Upper lobe of left lung (tissue), 4 donors: ENCODE measurements at regions not wholly inside any gene's neighbourhood (a gene's known extent, or its start where the extent isn't known, plus 50 kb on each side); places are given as distances from the start of the nearest gene placed in this dataset.

Experiments
- CTCF ChIP-seq, 6 experiments: fragments of 450-650 bp in 4 of 6; fragments of 200-600 bp in 2 of 6; sonication (generic) in 2 of 6; IDR thresholded peaks; one replicate each; pipeline ENCODE4 v1.5.1; 2016 to 2019; ENCODE audit warnings: antibody characterized with exemption in 6 of 6
- POLR2AphosphoS5 ChIP-seq, 2 donors: sonication (generic); formaldehyde crosslinking; IDR thresholded peaks; one replicate each; pipeline ENCODE4 v1.5.1; 2017; ENCODE audit warnings: antibody characterized with exemption in 2 of 2

- TF ChIP-seq CTCF (IDR thresholded peaks at IDR 0.05) (no peak), POLR2AphosphoS5 (IDR thresholded peaks at IDR 0.05) (no peak)
Measured at GRCh38 chr12:126482238-126482889, 1417.1 kb downstream of the AACS start.
